CD8-positive, alpha-beta memory T cell (primary cell): ENCODE measurements at regions not wholly inside any gene's neighbourhood (a gene's known extent, or its start where the extent isn't known, plus 50 kb on each side); places are given as distances from the start of the nearest gene placed in this dataset.

Experiments
- CTCF ChIA-PET: fragments of 350-600 bp; sonication (Branson Sonifier 250); formaldehyde crosslinking; loops from one replicate; lab custom pipeline; 2021; ENCODE audit warnings: antibody characterized with exemption; lab: Charles Lee
- POLR2A ChIA-PET: fragments of 350-600 bp; sonication (Branson Sonifier 250); formaldehyde crosslinking; loops from one replicate; lab custom pipeline; 2021; ENCODE audit warnings: antibody characterized with exemption; lab: Charles Lee
- DNase-seq, 5 donors: peaks; one replicate each; pipeline versions ENCODE4 v3.0.0 to v3.0.0-alpha.2; 2020 to 2022; ENCODE audit warnings: mixed read lengths in 1 of 5
- H3K27ac ChIP-seq: one replicate; pipeline ENCODE4 v1.7.0; 2013; ENCODE audit warnings: low read depth, mild to moderate bottlenecking, low read length, moderate library complexity
- H3K27me3 ChIP-seq: 2 replicates; pipeline ENCODE4 v1.7.0; 2013; ENCODE audit warnings: low read length, mild to moderate bottlenecking; ENCODE audit not compliant: insufficient read depth, poor library complexity, severe bottlenecking
- H3K36me3 ChIP-seq: 2 replicates; pipeline ENCODE4 v1.7.0; 2013; ENCODE audit warnings: mild to moderate bottlenecking, low read length, moderate library complexity; ENCODE audit not compliant: insufficient read depth
- H3K4me1 ChIP-seq: 2 replicates; pipeline ENCODE4 v1.7.0; 2013; ENCODE audit warnings: mild to moderate bottlenecking, low read length, moderate library complexity; ENCODE audit not compliant: insufficient read depth
- H3K4me3 ChIP-seq: 2 replicates; pipeline ENCODE4 v1.7.0; 2013; ENCODE audit warnings: mild to moderate bottlenecking, low read length
- H3K9me3 ChIP-seq: 2 replicates; pipeline ENCODE4 v1.7.0; 2013; ENCODE audit warnings: mild to moderate bottlenecking, low read length
- H3K27ac Mint-ChIP-seq, 8 donors: one replicate each; pipeline ENCODE4 v1.8.0; 2020 to 2021; ENCODE audit warnings: mixed read lengths in 8 of 8, mild to moderate bottlenecking in 6 of 8, inconsistent platforms in 3 of 8, moderate library complexity in 3 of 8
- H3K27me3 Mint-ChIP-seq, 2 donors: one replicate each; pipeline ENCODE4 v1.8.0; 2020 to 2021; ENCODE audit warnings: mixed read lengths in 2 of 2, mild to moderate bottlenecking in 1 of 2, moderate library complexity in 1 of 2
- H3K36me3 Mint-ChIP-seq, 3 donors: one replicate each; pipeline ENCODE4 v1.8.0; 2020 to 2021; ENCODE audit warnings: mixed read lengths in 3 of 3, inconsistent platforms in 1 of 3, mild to moderate bottlenecking in 1 of 3
- H3K4me1 Mint-ChIP-seq, 3 donors: one replicate each; pipeline ENCODE4 v1.8.0; 2020 to 2021; ENCODE audit warnings: mixed read lengths in 3 of 3, inconsistent platforms in 1 of 3, mild to moderate bottlenecking in 1 of 3
- H3K4me3 Mint-ChIP-seq, 7 donors: one replicate each; pipeline ENCODE4 v1.8.0; 2020 to 2021; ENCODE audit warnings: mixed read lengths in 7 of 7, mild to moderate bottlenecking in 6 of 7, moderate library complexity in 4 of 7, inconsistent platforms in 2 of 7
- H3K9me3 Mint-ChIP-seq, 5 donors: one replicate each; pipeline ENCODE4 v1.8.0; 2020 to 2022; ENCODE audit warnings: mixed read lengths in 5 of 5, mild to moderate bottlenecking in 3 of 5, moderate library complexity in 2 of 5, inconsistent platforms in 1 of 5

DNA sequence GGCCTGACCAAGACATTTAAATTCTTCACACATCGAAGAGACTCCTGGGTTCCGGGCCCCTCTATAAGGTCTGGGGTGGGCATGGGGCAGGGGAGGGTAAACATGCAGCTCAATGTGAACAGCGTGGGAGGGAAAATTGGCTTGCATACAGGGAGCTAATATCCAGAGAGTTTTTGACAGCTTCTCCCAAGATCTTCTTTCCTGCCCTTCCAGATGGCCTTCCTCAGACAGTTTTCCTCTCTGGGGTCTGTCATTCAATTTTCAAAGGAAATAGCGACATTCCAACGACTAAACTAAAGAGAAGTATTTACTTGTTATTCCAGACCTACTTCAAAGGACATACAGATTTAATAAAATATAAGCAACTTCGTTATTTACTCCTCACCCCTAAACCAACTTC is 1030.6 kb downstream of the MCTP2 start:
- H3K4me1 Mint-ChIP-seq, result no peaks in the 10 kb centered on the region
- Histone ChIP-seq H3K4me3 (no peak overlapping the region), H3K36me3 (no peaks in the 10 kb centered on the region), H3K4me1 (peaks cover 3% of the 10 kb centered on the region), H3K9me3 (no peaks in the 10 kb centered on the region), H3K27ac (no peak overlapping the region), H3K27me3 (peaks cover 5% of the 10 kb centered on the region)
- CTCF ChIA-PET, result no interaction called here
- peaks cover 0 to 3% (median 0%) of the 10 kb centered on the region in 5 donors for H3K9me3 Mint-ChIP-seq
- POLR2A ChIA-PET, result no interaction called here
- no peak for DNase-seq
- H3K36me3 Mint-ChIP-seq, result no peaks in the 10 kb centered on the region
- H3K27me3 Mint-ChIP-seq, result peaks cover 4 to 36% of the 10 kb centered on the region in 2 donors
- H3K27ac Mint-ChIP-seq, result no peak overlapping the region
- no peak overlapping the region for H3K4me3 Mint-ChIP-seq

- no peaks in the 10 kb centered on the region for H3K36me3 ChIP-seq
- no peak overlapping the region for H3K4me3 ChIP-seq
- H3K27ac ChIP-seq, result no peak overlapping the region
- Mint-ChIP-seq H3K4me1 (no peaks in the 10 kb centered on the region), H3K27ac (no peak overlapping the region), H3K9me3 (peaks cover 0 to 3% (median 0%) of the 10 kb centered on the region in 5 donors), H3K36me3 (no peaks in the 10 kb centered on the region), H3K4me3 (no peak overlapping the region), H3K27me3 (peaks cover 7 to 29% of the 10 kb centered on the region in 2 donors)
- no peak for DNase-seq
- H3K9me3 ChIP-seq, result no peaks in the 10 kb centered on the region
- ChIA-PET CTCF (no interaction called here), POLR2A (no interaction called here)
- H3K27me3 ChIP-seq, result peaks cover 5% of the 10 kb centered on the region
- H3K4me1 ChIP-seq, result peaks cover 3% of the 10 kb centered on the region
Measured at GRCh38 chr15:95262866-95263564, 1031.7 kb downstream of the MCTP2 start.

- ChIA-PET POLR2A (no interaction called here), CTCF (no interaction called here)
- Histone ChIP-seq H3K4me1 (peaks cover 3% of the 10 kb centered on the region), H3K36me3 (no peaks in the 10 kb centered on the region), H3K9me3 (no peaks in the 10 kb centered on the region), H3K4me3 (no peak overlapping the region), H3K27ac (no peak overlapping the region), H3K27me3 (no peaks in the 10 kb centered on the region)
- Mint-ChIP-seq H3K4me1 (no peaks in the 10 kb centered on the region), H3K9me3 (peaks cover 0 to 3% (median 0%) of the 10 kb centered on the region in 5 donors), H3K27me3 (peaks cover 7 to 25% of the 10 kb centered on the region in 2 donors), H3K27ac (no peak overlapping the region), H3K36me3 (no peaks in the 10 kb centered on the region), H3K4me3 (no peak overlapping the region)
- DNase-seq, result no peak
Measured at GRCh38 chr15:95263751-95264150, 1032.4 kb downstream of the MCTP2 start.

DNA sequence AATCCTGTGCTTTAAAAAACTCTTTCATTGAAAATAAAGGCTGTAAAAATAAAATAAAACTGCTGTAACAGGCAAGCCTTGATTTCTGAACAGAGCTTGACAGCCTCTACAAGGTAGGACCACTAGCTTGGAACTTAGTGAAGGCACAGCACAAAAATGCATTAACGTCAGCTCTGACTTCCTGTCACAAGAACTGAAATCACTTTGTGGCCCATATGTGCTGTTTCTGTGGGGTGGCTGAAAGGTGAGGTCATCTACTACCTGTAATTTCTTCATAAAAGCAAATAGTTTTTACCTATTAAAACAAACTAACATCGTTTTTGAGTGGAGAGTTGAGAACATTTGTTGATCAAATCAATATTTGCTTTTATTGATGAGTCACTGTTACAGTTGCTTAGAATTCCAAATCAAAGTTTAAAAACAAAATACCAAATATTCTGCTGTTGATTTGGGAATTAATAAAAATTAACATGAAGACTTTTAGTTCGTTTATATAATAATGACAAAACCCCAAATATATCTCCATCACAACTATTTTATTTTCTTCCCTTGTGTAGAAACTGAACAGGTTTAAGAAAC is 1034.1 kb downstream of the MCTP2 start:
- Mint-ChIP-seq H3K4me3 (no peak overlapping the region), H3K36me3 (no peaks in the 10 kb centered on the region), H3K4me1 (no peaks in the 10 kb centered on the region), H3K9me3 (peaks cover 0 to 3% (median 0%) of the 10 kb centered on the region in 5 donors), H3K27me3 (peaks cover 8 to 16% of the 10 kb centered on the region in 2 donors), H3K27ac (no peak overlapping the region)
- no peak for DNase-seq
- ChIA-PET CTCF (no interaction called here), POLR2A (no interaction called here)
- no peak overlapping the region for H3K27ac ChIP-seq
- no peaks in the 10 kb centered on the region for H3K36me3 ChIP-seq
- H3K4me3 ChIP-seq, result no peak overlapping the region
- no peaks in the 10 kb centered on the region for H3K9me3 ChIP-seq
- no peaks in the 10 kb centered on the region for H3K4me1 ChIP-seq
- H3K27me3 ChIP-seq, result no peaks in the 10 kb centered on the region

DNA sequence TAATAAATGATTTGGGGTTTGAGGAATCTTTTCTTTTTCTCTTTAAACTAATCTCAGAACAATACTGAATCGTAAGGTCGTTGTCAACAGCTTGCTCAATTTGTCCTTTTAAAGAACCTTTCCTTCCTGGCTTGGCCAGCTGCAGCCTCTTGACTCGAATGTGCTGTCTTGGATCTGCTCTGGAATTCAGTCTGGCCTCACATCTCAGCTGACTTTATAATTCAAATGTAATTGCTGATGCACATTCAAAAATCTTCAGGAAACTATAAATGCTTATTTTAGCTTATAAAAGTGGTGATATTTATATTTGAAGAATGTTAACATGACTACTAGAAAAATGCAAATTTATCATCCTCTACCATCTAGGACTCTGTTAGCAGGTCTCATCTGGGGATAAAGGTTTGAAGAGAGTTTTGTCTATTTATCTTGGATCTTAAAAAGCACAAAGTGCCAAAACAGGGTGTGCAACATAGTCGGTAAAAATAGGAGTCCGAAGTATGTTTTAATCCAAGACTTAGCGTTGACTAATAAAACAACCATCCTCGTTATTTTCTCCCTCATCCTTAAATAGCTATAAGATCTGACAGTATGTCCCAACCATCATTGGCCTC is 1035.2 kb downstream of the MCTP2 start:
- no peaks in the 10 kb centered on the region for H3K4me1 Mint-ChIP-seq
- ChIA-PET POLR2A (no interaction called here), CTCF (interaction anchor here (0.8 kb wide), 1 partner anchor 14 kb away, joined by 3 read pairs; no protein-coding TSS in a partner anchor)
- H3K27me3 Mint-ChIP-seq, result peaks cover 8 to 9% of the 10 kb centered on the region in 2 donors
- no peaks in the 10 kb centered on the region for H3K9me3 ChIP-seq
- H3K4me3 Mint-ChIP-seq, result no peak overlapping the region
- no peaks in the 10 kb centered on the region for H3K4me1 ChIP-seq
- H3K9me3 Mint-ChIP-seq, result peaks cover 0 to 3% (median 0%) of the 10 kb centered on the region in 5 donors
- no peak for DNase-seq
- no peak overlapping the region for H3K27ac ChIP-seq
- H3K4me3 ChIP-seq, result no peak overlapping the region
- H3K27ac Mint-ChIP-seq, result no peak overlapping the region
- H3K36me3 ChIP-seq, result no peaks in the 10 kb centered on the region
- H3K27me3 ChIP-seq, result no peaks in the 10 kb centered on the region
- no peaks in the 10 kb centered on the region for H3K36me3 Mint-ChIP-seq

- POLR2A ChIA-PET, result no interaction called here
- peaks cover 9 to 11% of the 10 kb centered on the region in 2 donors for H3K27me3 Mint-ChIP-seq
Measured at GRCh38 chr15:95267481-95267880, 1036.1 kb downstream of the MCTP2 start.

GRCh38 chr15:95269242-95270183 is 1038.2 kb downstream of the MCTP2 start:
- Histone ChIP-seq H3K36me3 (no peaks in the 10 kb centered on the region), H3K27ac (no peak overlapping the region), H3K4me1 (no peaks in the 10 kb centered on the region), H3K27me3 (no peaks in the 10 kb centered on the region), H3K4me3 (no peak overlapping the region), H3K9me3 (no peaks in the 10 kb centered on the region)
- no peaks in the 10 kb centered on the region for H3K4me1 Mint-ChIP-seq
- H3K4me3 Mint-ChIP-seq, result no peak overlapping the region
- CTCF ChIA-PET, result no interaction called here
- H3K27me3 Mint-ChIP-seq, result peaks cover 11 to 15% of the 10 kb centered on the region in 2 donors
- no peaks in the 10 kb centered on the region for H3K36me3 Mint-ChIP-seq
- peaks cover 0 to 3% (median 0%) of the 10 kb centered on the region in 5 donors for H3K9me3 Mint-ChIP-seq
- no peak for DNase-seq
- H3K27ac Mint-ChIP-seq, result no peak overlapping the region
- POLR2A ChIA-PET, result no interaction called here

More at GRCh38 chr15:95267481-95267880, 1036.1 kb downstream of the MCTP2 start:
- no peaks in the 10 kb centered on the region for H3K9me3 ChIP-seq
- no peaks in the 10 kb centered on the region for H3K4me1 ChIP-seq
- Mint-ChIP-seq H3K27ac (no peak overlapping the region), H3K4me1 (no peaks in the 10 kb centered on the region), H3K9me3 (peaks cover 0 to 3% (median 0%) of the 10 kb centered on the region in 5 donors), H3K36me3 (no peaks in the 10 kb centered on the region), H3K4me3 (no peak overlapping the region)
- no peak overlapping the region for H3K4me3 ChIP-seq
- H3K27me3 ChIP-seq, result no peaks in the 10 kb centered on the region
- no peaks in the 10 kb centered on the region for H3K36me3 ChIP-seq
- H3K27ac ChIP-seq, result no peak overlapping the region
- CTCF ChIA-PET, result interaction anchor here (0.8 kb wide), 1 partner anchor 13 kb away, joined by 3 read pairs; no protein-coding TSS in a partner anchor
- no peak for DNase-seq
